HG03139 (cell line): ENCODE measurements at regions not wholly inside any gene's neighbourhood (a gene's known extent, or its start where the extent isn't known, plus 50 kb on each side); places are given as distances from the start of the nearest gene placed in this dataset.

Source experiments
- ATAC-seq: cut with Tn5 transposase; IDR thresholded peaks from one replicate; pipeline ENCODE4 v1.9.1; 2021; ENCODE audit not compliant: unreplicated experiment

DNA sequence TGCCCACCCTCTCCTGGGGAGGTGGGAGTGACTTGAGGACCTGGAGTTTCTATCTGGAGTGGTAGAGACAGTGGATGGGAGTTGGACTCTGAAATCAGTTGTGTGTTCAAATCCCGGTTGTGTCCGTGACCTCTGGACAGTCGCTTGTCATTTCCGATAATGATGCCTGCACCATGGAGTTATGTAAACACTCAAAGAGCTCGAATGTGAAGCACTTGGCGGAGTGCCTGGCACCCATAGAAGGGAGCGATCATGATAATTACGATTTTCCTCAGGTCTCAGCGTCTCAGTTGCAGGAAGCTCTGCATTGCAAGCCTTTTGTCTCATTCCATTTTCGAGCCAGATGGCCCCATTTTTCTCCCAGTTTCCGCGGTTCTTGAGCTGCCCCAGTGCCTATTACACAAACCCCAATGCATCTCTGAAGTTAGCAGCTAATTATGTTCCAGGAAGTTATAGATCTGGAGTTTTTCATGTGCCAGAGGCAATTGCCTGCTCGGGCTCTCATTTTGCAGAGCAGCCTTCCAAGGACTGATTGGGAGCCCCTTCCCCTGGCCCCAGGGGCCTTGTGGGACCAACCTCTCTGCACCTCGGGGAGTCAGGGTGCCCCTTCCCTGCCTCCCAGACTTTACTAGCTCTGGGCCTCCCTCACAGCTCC, 175.5 kb upstream of the MVB12B start:
- no peak for ATAC-seq

DNA sequence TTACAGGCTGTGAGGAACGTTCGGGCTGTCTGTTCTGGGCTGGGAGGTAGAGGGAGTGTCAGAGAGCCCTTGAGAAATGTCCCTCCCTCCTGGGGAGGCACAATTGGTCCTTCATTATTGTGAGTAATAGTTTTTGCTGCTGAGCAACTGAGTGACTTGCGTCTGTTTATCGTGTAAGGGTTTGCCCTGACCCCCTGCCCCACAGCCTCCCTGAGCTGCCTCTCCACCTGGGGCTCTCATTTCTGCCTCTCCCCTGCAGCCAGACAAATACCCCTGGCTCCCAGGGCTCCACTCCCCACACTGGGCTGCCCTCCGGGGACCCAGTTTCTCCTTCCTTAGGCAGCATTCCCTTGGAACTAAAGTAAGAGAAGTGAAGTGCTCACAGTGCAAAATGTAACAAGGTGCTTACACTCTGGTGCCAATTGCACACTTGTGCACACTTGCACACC, 174.9 kb upstream of the MVB12B start:
- no peak for ATAC-seq

DNA sequence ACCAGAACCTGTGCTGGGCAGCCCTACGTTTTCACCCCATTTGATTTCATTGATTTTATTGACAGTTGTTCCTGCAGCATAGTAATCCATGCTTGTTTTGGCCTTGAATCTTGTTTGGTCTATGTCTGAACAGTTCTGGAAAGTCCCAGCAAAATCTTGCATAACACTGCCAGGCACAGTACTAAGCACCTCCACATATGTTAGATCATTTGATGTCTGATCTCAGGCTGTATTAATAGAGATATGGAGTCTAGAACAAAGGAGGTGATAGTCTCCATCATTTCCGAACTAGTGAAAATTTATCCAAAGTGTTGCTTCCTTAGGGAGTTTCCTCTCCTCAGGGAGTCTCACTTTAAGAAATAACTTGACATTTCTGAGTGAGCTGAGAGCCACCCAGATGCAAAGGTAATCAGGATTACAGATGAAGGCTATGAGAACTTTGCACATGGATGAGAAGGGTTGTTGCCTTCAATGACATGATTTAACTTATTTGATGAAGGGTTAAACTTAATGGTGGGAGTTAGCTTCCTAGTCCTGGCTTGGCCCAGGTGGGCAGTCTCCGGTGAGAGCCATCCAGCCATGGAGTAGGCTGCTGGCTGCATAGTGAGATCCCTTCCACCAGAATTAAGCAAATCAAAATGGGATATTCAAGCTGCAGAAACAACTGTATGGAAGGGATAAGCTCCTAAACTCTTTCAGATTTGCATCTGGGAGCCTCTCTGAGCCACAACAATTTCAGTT, 173.8 kb upstream of the MVB12B start:
- ATAC-seq = no peak

DNA sequence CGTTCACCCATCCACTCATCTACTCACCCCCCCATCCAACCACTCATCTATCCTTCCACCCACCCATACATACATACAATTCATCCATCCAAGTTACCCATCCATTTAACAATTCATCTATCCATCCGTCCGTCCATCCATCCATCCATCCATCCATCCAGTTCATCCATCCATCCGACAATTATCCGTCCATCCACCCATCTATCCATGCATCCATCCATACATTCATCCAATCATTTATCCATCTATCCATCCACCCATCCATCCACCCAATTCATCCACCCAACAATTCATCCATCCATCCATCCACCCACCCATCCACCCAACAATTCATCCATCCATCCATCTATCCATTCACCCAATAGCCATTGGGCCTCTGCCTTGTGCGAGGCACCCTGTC, 173.2 kb upstream of the MVB12B start:
- no peak for ATAC-seq

DNA sequence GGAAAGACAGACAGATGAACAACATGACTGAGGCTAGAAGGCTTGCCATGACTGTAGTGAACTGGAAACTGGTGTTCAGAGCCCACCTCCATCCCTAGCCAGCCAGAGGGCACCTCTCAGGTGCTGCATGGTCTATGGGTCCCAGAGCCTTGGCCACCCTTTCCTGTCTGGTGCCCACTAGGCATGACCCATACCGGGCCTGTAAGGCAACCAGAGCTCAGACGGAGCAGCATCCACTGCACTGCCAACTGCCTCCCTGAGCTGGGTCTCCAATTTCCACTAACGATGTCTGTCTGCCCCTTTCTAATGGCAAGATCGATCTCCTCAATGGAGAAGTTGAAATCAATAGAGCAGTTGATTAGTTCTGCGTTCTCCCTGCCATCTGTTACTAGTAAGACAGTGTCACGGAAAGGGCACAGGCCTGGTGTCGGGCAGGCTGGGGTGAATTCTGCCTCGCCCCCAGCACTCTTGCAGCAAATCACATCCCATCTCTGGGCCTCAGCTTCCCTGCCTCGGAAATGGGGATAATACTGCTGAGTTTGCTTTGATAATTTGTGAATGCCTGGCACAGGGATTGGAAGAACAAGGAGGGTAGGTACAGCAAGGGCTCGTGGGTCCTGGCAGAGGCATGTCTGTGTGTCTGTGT, 172.3 kb upstream of the MVB12B start:
- no peak for ATAC-seq

DNA sequence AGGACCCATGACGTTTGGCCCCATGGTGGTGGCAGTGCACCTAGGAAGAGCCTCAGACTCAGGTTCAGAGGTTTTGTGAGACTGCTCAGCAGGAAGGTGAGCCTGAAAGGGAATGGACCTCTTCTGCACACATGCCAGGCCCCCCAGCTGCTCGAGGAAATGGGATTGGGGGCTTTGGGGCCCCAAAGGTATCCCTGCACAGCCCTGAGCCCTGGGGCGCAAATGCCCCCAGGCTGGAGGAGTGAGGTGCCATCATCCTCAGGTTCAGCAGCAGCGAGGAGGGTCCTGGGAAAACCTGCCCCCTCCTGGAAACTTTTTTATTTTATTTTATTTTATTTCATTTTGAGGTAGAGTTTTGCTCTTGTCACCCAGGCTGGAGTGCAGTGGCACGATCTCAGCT, 171.8 kb upstream of the MVB12B start:
- ATAC-seq = no peak

DNA sequence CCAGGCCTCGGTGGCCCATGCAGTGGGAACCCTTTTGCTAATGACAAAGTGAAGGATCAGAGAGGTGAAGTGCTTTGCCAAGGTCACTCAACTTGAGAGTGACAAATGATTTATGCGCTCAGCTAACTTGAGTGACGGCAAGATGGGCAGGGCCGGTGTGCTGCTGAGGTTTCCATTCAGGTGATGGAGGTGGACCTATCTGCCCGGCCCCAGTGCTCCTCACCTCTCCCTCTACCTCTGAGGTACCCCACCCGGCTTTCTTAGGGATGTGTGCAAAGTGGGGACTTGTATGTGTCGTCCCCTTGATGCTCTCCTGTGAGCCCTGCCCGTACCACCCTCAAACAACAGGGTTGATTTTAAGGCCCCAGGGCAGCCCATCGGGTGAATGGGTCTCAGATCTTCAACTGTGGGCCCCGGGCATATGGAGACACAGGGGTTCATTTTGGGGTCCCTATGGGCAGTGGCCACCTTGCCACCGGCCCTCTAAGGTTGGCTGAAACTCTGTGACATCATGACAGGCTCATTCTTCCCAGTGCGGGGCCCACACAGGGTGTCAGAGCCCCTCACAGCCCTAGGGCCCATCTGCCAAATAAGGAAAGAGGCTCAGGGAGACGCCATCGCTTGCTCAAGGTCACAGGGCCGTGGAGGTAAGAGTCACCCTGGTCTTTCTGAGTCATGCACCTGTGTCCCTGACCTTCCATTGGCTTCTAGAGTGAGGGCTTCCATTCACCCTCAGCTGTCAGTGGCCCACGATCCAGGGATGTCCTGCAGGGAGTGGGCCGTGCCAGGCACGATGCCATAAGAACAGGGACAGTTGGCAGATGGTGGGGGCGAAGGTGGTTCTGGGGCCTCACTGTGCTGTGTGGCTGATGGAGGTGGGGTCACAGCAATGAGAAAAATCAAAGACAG, 170.6 kb upstream of the MVB12B start:
- ATAC-seq = no peak

DNA sequence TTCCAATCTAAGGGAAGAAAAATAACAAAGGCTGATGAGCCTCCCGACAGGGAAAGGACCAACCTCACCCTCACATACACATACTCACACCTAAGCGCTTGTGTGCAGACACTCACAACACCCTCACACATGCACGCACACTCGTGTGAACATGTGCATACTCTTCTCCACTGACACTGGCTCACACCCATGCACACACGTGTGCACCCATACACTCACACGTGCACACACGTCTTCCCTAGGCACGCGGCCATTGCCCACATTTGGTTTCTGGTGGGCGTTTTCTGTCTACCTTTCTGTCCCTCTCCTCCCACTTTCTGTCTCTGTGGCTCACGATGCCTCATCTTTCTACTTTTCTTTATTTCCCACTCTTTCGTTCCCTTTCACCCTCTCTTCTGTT, 169.7 kb upstream of the MVB12B start:
- no peak for ATAC-seq

DNA sequence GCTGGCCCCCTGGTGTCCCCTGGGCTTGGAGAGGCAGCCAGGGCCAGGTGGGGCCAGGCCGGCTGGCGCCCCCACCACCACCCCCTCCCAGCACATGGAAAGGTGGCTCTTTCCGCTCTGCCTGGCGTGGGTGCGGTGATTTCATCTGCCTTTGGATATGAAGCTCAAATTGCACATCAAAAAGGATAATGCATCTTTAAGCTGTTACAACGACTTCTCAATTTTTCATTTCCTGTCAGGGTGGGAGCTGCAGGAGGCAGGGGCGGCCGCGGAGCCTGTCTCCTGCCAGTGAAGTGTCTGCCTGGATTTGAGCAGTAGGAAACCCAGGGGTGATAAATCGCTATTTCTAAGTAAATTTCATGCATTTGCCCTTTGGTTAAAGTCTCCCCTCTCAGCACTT, 169.2 kb upstream of the MVB12B start:
- no peak for ATAC-seq

DNA sequence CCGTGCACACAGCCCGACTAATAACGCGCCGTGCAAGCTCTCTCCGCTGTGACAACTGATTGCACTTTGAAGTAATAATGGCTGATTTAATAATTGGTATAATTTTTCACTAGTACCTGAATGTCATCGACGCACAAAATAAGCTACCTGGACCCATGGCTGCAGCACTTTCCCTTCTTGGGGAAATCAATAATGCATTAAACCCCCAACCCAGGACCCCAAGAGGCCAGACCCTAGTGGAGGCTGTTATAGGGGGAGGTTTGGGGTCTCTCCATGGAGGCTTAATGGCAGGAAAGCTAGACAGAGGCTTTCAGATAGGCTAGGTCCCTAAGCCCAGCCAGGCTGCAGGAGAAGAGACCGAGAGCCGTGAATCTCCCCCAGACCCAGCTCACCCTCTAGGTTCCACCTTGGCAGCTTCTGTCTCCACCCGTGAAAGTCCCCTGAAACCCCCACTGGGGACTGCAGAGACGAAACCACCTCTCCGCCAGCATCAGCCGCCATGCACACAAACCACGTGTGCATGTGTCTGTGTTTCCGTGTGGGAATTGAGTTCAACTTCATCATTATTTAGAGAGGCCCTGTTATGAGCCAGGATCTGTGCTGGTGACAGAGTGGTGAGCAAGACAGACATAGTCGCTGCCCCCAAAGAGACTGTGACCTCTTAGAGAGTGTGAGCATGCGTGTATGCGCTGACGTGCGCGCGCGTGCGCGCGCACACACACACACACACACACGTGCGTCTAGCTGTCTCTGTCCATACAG, 168.6 kb upstream of the MVB12B start:
- ATAC-seq = no peak

DNA sequence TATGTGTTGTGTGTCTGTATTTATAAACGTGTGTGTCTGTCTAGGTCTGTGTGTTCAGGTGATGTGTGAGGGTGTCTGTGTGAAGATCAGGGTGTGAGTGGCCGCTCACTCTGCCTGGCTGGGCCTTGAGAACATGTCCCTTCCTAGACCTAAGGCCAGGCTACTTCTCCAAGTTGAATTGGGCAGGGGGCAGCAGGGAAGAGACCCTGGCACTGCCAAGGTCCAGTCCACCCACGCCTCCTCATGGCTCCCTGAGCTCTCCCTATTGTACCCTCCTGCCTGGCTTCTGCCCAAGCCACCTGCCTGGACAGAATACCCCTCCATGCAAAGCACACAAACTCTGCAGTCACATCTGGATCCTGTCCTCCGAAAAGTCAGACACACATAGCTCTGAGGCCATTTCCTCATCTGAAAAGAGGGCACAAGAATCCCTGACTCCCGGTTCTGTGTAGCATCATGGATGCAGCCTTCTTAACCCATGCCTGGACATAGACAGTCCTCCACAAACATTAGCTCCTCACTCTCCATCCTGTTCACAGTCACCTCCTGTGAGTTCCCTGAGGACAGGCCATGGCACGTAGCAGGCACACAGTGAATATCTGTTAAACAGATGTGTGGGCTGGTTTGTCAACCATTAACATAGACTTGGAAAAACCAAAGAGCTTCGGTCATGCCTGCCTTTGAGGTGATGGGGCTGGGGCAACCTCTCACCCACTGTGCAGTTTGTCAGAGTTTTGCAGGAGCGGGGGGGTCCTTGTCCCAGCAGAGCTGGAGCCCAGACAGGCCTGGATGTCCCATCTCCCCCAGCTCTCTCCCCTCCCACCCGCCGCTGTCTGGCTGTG, 167.8 kb upstream of the MVB12B start:
- ATAC-seq = no peak

DNA sequence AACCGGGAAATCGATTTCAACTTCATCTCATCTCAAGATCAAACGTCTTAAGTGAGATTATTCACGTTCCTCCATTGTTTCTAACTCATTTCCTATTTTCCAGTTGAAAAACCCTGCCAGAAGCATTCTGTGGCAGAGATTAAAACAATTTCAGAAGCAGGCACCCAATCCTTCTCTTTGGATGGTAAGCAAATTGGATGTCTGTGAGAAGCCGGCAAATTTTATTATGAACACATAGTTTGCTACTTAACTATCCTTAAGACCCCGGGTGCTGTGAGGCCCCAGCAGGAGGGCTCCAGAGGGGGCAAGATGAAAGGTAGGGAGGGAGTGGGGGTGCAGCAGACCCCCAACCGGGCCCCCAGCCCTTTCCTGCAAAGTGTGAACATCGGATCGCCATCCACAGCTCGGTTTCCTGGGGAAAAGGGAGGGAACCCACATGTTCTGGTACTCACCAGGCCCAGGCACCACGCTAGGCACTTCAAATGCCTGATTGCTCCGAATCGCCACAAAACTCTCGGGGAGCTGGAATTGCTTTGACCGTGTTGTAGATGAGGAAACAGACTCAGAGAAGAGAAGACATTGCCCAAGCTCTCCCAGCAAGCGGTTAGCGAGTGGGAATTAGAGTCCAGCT, 167.1 kb upstream of the MVB12B start:
- no peak for ATAC-seq

DNA sequence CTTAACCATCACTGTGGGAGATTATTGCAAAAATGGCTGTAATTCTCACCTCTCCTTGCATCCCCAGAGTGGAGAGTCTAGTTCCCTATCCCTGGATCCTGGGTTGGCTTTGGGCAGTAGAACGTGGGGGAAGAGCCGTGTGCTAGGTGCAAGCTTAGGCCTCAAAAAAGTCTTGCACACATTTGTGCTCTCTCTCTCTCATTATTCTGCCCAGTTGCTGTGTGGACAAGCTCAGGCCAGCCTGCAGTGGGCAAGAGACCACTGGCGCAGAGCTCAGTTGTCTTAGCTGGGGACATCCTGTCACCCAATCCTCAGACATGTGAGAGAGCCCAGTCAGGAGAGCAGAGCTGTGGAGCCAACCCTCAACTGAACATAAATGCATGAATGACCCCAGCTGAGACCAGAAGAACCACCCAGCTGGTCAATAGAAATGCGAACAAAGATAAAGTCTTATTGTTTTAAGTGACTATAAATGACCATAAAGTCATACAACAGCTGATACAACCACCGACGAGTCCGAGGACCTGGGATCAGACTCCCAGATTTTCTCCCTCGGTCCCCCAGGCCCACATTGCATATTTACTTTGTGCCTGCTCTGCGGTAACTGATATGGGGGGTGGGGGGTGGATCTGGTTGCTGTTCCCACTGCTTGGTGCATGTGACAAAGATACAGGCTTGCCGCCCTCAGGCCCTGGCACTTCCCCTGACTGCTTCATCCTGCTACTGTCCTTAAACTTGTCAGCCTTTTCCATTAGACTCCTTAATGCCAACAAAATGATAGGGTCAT, 166.4 kb upstream of the MVB12B start:
- no peak for ATAC-seq

DNA sequence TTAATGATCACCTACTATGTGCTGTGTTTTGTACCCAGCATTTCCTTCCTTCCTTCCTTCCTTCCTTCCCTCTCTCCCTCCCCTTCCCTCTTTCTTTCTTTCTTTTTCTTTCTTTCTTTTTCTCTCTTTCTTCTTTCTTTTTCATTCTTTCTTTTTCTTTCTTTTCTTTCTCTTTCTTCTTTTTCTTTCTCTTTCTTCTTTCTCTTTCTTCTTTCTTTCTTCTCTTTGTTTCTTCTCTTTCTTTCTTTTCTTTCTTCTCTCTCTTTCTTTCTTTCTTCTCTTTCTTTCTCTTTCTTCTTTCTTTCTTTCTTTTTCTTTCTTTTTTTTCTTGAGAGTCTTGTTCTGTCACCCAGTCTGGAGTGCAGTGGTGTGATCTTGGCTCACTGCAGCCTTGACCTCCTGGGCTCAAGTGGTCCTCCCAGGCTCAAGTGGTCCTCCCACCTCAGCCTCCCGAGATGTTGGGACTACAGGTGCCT, 165.7 kb upstream of the MVB12B start:
- ATAC-seq = no peak

DNA sequence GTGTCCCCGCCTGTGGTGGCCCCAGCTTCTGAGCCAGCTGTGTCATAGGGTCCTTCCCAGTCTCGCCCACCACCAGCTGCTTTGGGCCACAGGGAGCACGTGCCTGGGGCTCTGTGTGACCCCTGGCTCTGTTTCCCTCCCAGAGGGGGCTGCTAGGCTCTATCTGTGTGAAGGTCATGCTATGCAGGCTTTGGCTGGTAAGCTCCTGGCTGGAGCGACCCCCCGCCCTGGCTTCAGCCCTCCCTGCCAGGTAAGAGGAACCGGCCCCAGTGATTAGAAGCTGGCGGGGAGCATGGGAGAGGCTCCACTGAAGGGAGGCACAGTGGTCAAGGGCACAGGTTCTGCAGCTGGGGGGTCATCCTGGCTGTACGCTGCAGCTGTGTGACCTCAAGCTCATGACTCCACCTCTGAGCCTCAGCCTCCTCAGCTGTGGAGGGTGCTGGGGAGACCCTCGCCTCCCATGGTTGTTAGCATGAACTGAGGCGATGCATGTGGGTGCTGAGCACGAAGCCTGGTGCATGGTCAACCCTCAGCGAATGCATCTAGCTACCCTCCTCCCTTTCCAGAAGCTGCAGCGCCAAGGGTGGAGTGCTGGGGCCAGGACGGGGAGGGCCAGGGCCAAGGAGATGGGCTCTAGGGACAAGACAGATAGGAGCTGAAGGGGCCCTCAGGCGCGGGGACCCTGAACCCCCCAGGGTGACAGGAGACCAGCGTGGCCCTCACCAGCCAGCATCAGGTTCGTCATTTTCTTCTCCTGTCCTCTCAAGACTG, 163.8 kb upstream of the MVB12B start:
- no peak for ATAC-seq

DNA sequence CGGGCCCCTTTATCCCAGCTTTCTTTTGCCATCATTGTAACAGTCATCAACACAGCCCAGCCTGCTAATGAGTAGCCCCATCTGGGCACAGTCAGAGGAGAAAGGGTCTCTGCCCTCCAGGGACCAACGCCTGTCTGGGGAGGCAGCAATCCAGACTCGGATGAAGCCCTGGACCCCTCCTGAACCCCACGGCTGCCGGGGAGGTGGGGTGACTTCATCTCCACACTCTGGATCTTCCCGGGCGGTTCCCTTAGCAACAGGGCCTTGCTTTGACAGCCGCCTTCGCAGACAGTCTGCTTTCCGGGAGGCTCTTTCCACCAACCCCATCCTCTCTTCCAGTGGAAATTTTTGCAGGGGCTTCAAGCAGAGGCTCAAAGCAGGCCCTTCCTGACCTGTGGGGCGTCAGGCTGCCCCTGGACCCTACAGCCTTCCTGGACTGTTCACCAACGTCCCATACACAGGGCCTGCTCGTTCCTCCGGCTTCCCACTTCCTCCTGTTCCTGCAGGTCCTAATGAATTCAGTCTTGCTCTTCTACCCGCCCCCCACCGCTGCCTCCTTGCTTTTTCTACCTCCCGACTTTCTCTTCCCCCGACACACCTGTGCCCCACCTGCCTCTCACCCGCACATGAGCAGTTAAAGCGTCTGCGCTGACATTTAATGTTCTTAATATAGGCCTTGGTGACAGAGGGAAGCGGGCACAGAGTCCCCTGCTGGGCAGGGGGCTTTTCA, 161.7 kb upstream of the MVB12B start:
- ATAC-seq = no peak

DNA sequence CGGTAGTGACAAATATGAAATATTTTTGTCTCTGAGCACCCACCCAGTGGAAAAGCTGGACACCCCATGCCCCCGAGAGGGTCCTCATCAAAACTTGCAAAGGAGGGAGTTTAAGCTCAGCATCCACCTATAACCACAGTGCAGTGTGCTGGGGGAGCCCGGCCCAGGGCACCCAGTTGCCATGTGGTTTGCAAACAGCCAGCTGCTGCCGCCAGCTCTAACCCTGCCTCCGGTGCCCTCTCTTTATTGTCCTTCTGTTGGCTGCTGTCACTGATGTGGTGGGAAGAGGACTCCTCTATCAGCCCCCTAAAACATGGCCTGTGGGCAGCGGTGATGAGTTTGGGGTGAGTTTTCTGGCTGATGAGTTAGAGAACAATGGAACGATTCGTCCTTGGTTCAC, 160.9 kb upstream of the MVB12B start:
- ATAC-seq = no peak
